H1 (cell line): ENCODE measurements at regions not wholly inside any gene's neighbourhood (a gene's known extent, or its start where the extent isn't known, plus 50 kb on each side); places are given as distances from the start of the nearest gene placed in this dataset.

Experiments used
- CTCF ChIA-PET: fragments of 300-600 bp; sonication (Branson Sonifier 250); formaldehyde crosslinking; loops from one replicate; lab custom pipeline; 2021; ENCODE audit not compliant: partially characterized antibody; lab: Charles Lee
- POLR2A ChIA-PET: fragments of 300-600 bp; sonication (Branson Sonifier 250); formaldehyde crosslinking; loops from one replicate; lab custom pipeline; 2021; ENCODE audit warnings: inconsistent platforms; ENCODE audit not compliant: partially characterized antibody; lab: Charles Lee
- DNase-seq, 2 experiments: peaks; one replicate each; pipeline versions ENCODE4 v3.0.0 to v3.0.0-alpha.2; 2010 to 2022; ENCODE audit warnings: low spot score in 2 of 2, low read depth in 1 of 2, mixed read lengths in 1 of 2
- FAIRE-seq: peaks from 2 replicates; lab custom pipeline; 2011; peaks lifted over from hg19 to GRCh38; lab: Jason Lieb, UNC
- H2AFZ ChIP-seq: 2 replicates; pipeline ENCODE4 v1.8.1; 2012; ENCODE audit warnings: low read length, inconsistent platforms
- H2AK5ac ChIP-seq: 2 replicates; pipeline ENCODE4 v1.6.1; 2013; ENCODE audit warnings: low read depth, low read length
- H2BK120ac ChIP-seq: replicated peaks from 2 replicates; pipeline ENCODE3; 2013; ENCODE audit warnings: low read depth, low read length, inconsistent platforms
- H2BK12ac ChIP-seq: 2 replicates; pipeline ENCODE4 v1.6.1; 2013; ENCODE audit warnings: low read depth, low read length
- H2BK15ac ChIP-seq: 2 replicates; pipeline ENCODE4 v1.6.1; 2013; ENCODE audit warnings: low read length
- H2BK20ac ChIP-seq: 2 replicates; pipeline ENCODE4 v1.6.1; 2013; ENCODE audit warnings: low read length
- H2BK5ac ChIP-seq: 2 replicates; pipeline ENCODE4 v1.6.1; 2013; ENCODE audit warnings: low read depth, low read length
- H3K14ac ChIP-seq: 2 replicates; pipeline ENCODE4 v1.6.1; 2013; ENCODE audit warnings: inconsistent platforms; ENCODE audit not compliant: insufficient read length
- H3K18ac ChIP-seq: 2 replicates; pipeline ENCODE4 v1.6.1; 2013; ENCODE audit warnings: low read length; ENCODE audit errors: extremely low read depth
- H3K23ac ChIP-seq: 2 replicates; pipeline ENCODE4 v1.6.1; 2013; ENCODE audit warnings: inconsistent platforms; ENCODE audit not compliant: insufficient read length
- H3K23me2 ChIP-seq: 2 replicates; pipeline ENCODE4 v1.6.1; 2013; ENCODE audit warnings: low read depth, low read length
- H3K27ac ChIP-seq: 2 replicates; pipeline ENCODE4 v1.6.1; 2011; ENCODE audit warnings: low read depth, low read length, inconsistent platforms
- H3K27me3 ChIP-seq, 4 experiments: replicated peaks in 1 of 4; 1 replicate in 1 of 4; 2 replicates in 3 of 4; pipeline versions ENCODE4 v1.6.1 to v1.8.1; 2011 to 2013; ENCODE audit warnings: low read length in 3 of 4, mild to moderate bottlenecking in 3 of 4, inconsistent platforms in 2 of 4, mixed read lengths in 2 of 4, moderate library complexity in 1 of 4; ENCODE audit not compliant: control insufficient read depth in 3 of 4, insufficient read depth in 3 of 4; ENCODE audit errors: extremely low read depth in 1 of 4
- H3K36me3 ChIP-seq, 4 experiments: 2 replicates each; pipeline versions ENCODE4 v1.6.1 to v1.8.1; 2011 to 2013; ENCODE audit warnings: mild to moderate bottlenecking in 4 of 4, low read length in 3 of 4, moderate library complexity in 2 of 4, control low read depth in 1 of 4, inconsistent platforms in 1 of 4; ENCODE audit not compliant: insufficient read depth in 4 of 4, control insufficient read depth in 2 of 4
- H3K4ac ChIP-seq: replicated peaks from 2 replicates; pipeline ENCODE3; 2013; ENCODE audit warnings: low read length, low read depth, mixed read lengths, inconsistent platforms; ENCODE audit not compliant: insufficient read length
- H3K4me1 ChIP-seq, 4 experiments: replicated peaks in 1 of 4; 1 replicate in 1 of 4; 2 replicates in 3 of 4; pipeline versions ENCODE4 v1.6.1 to v1.8.1; 2011 to 2013; ENCODE audit warnings: low read length in 3 of 4, inconsistent platforms in 2 of 4, mixed read lengths in 1 of 4; ENCODE audit not compliant: insufficient read depth in 4 of 4, control insufficient read depth in 3 of 4
- H3K4me2 ChIP-seq, 2 experiments: 2 replicates each; pipeline versions ENCODE4 v1.6.1 to v1.8.1; 2011 to 2013; ENCODE audit warnings: low read depth in 2 of 2, low read length in 2 of 2, control low read depth in 1 of 2, inconsistent platforms in 1 of 2, mild to moderate bottlenecking in 1 of 2; ENCODE audit not compliant: insufficient read depth in 1 of 2
- H3K4me3 ChIP-seq, 4 experiments: fragments of 200-600, 300-600 bp in 1 of 4; sonication (generic), shearing (Covaris generic), sonication (Bioruptor Twin) in 1 of 4; 2 replicates each; pipeline versions ENCODE4 v1.5.1 to v1.8.1; 2011 to 2016; ENCODE audit warnings: low read length in 4 of 4, low read depth in 3 of 4, control low read depth in 2 of 4, inconsistent platforms in 2 of 4, mild to moderate bottlenecking in 2 of 4, mixed read lengths in 1 of 4, moderate library complexity in 1 of 4; ENCODE audit not compliant: insufficient read depth in 2 of 4; ENCODE audit errors: extremely low read depth in 1 of 4
- H3K56ac ChIP-seq: replicated peaks from 2 replicates; pipeline ENCODE3; 2013; ENCODE audit warnings: low read depth, mild to moderate bottlenecking, mixed read lengths, low read length, inconsistent platforms; ENCODE audit not compliant: insufficient read length
- H3K79me1 ChIP-seq: 2 replicates; pipeline ENCODE4 v1.6.1; 2013; ENCODE audit warnings: low read depth, low read length, control low read depth
- H3K79me2 ChIP-seq, 2 experiments: 2 replicates each; pipeline versions ENCODE4 v1.6.1 to v1.8.1; 2012 to 2013; ENCODE audit warnings: low read length in 2 of 2, mild to moderate bottlenecking in 2 of 2, inconsistent platforms in 1 of 2; ENCODE audit not compliant: insufficient read depth in 2 of 2, control insufficient read depth in 1 of 2
- H3K9ac ChIP-seq, 4 experiments: replicated peaks in 1 of 4; 1 replicate in 1 of 4; 2 replicates in 3 of 4; pipeline versions ENCODE4 v1.6.1 to v1.8.1; 2011 to 2013; ENCODE audit warnings: low read depth in 3 of 4, low read length in 3 of 4, control low read depth in 2 of 4, mild to moderate bottlenecking in 2 of 4, moderate library complexity in 2 of 4, inconsistent platforms in 1 of 4; ENCODE audit errors: extremely low read depth in 1 of 4
- H3K9me3 ChIP-seq, 2 experiments: 2 replicates each; pipeline versions ENCODE4 v1.6.1 to v1.8.1; 2012 to 2013; ENCODE audit warnings: mild to moderate bottlenecking in 2 of 2, moderate library complexity in 2 of 2, control low read depth in 1 of 2, inconsistent platforms in 1 of 2, low read depth in 1 of 2, low read length in 1 of 2, mixed read lengths in 1 of 2; ENCODE audit not compliant: insufficient read depth in 2 of 2
- H4K20me1 ChIP-seq, 2 experiments: replicated peaks in 1 of 2; 2 replicates each; pipeline versions ENCODE3 to v1.8.1; 2011 to 2013; ENCODE audit warnings: inconsistent platforms in 2 of 2, low read length in 2 of 2, mild to moderate bottlenecking in 1 of 2; ENCODE audit not compliant: insufficient read depth in 2 of 2, control insufficient read depth in 1 of 2
- H4K5ac ChIP-seq: 2 replicates; pipeline ENCODE4 v1.6.1; 2013; ENCODE audit warnings: low read length, low read depth, mixed read lengths, inconsistent platforms; ENCODE audit not compliant: insufficient read length
- H4K8ac ChIP-seq: 2 replicates; pipeline ENCODE4 v1.8.0; 2013; ENCODE audit warnings: mild to moderate bottlenecking, moderate library complexity, low read length, inconsistent platforms; ENCODE audit not compliant: insufficient read depth; ENCODE audit errors: extremely low read depth
- H4K91ac ChIP-seq: replicated peaks from 2 replicates; pipeline ENCODE3; 2013; ENCODE audit warnings: low read length, mixed read lengths, inconsistent platforms; ENCODE audit not compliant: insufficient read length
- CBX5 ChIP-seq: fragments of 300-800, 300-1000 bp; sonication (generic); IDR thresholded peaks from 2 replicates; pipeline ENCODE4 v1.7.1; 2016; ENCODE audit warnings: antibody characterized with exemption, low read length, low read depth
- HDAC2 ChIP-seq, 2 experiments: fragments of 300-600 bp in 1 of 2; sonication (generic) in 1 of 2; IDR thresholded peaks; 2 replicates each; pipeline ENCODE4 v1.6.1; 2011 to 2012; ENCODE audit warnings: low read depth in 2 of 2, low read length in 2 of 2, mild to moderate bottlenecking in 2 of 2, moderate library complexity in 2 of 2, borderline replicate concordance in 1 of 2, inconsistent platforms in 1 of 2
- KDM4A ChIP-seq: IDR thresholded peaks from one replicate; pipeline ENCODE4 v1.7.1; 2012; ENCODE audit warnings: low read depth, mild to moderate bottlenecking, moderate library complexity, low read length, inconsistent platforms; ENCODE audit not compliant: severe bottlenecking
- POLR2A ChIP-seq, 2 experiments: IDR thresholded peaks; 1 replicate in 1 of 2; 2 replicates in 1 of 2; pipeline ENCODE4 v1.6.1; 2011; ENCODE audit warnings: low read depth in 2 of 2, low read length in 2 of 2, mild to moderate bottlenecking in 2 of 2; ENCODE audit errors: control extremely low read depth in 1 of 2
- SIRT6 ChIP-seq: IDR thresholded peaks from one replicate; pipeline ENCODE4 v1.7.1; 2012; ENCODE audit warnings: low read length, inconsistent platforms
- TBP ChIP-seq: IDR thresholded peaks from 2 replicates; pipeline ENCODE4 v1.6.1; 2011; ENCODE audit warnings: low read depth, low read length, improper control_type of control experiment
- WGBS, 2 experiments: shearing (Covaris generic) in 1 of 2; methylation state at CpG; one replicate each; pipeline versions ENCODE4 v1.1.6 to v1.1.7; 2013 to 2015; ENCODE audit warnings: low lambda C conversion rate in 2 of 2, mixed read lengths in 2 of 2, inconsistent platforms in 1 of 2, low coverage in 1 of 2, missing lambda C conversion rate in 1 of 2; ENCODE audit not compliant: insufficient replicate concordance in 2 of 2, insufficient coverage in 1 of 2, insufficient read length in 1 of 2; ENCODE audit errors: extremely low coverage in 1 of 2, missing lambda C conversion rate in 1 of 2; 5-methylcytosine and 5-hydroxymethylcytosine counted together
- TF ChIP-seq, protein P1 (sequence below): IDR thresholded peaks from 2 replicates; pipeline ENCODE4 v1.6.1; 2011; ENCODE audit warnings: low read depth, mild to moderate bottlenecking, low read length; ENCODE audit not compliant: insufficient read depth
- TF ChIP-seq, protein P2 (sequence below): IDR thresholded peaks from 2 replicates; pipeline ENCODE4 v1.6.1; 2012; ENCODE audit warnings: low read length, inconsistent platforms
- TF ChIP-seq, protein P3 (sequence below): IDR thresholded peaks from 2 replicates; pipeline ENCODE4 v1.6.1; 2012; ENCODE audit warnings: inconsistent platforms

DNA sequence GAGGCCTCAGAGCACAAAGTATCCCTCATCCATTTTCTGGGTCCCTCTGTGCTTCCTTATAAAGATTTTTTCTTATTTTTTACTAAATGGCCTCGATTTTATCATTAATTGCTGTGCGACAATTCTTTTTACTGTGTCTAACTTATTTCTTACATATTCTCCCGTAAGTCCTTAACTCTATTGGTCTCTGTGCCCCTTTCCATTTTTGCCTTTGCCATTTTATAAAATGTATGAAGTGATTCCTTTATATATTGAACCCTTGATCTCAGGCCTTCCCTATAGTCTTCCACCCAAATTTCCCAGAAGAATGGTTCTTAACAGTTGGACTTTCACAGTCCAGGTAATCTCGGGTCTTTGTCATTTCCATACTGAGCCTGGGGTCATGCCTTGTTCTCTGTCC is 55.0 kb upstream of the ESRRB start:
- FAIRE-seq (no peak), DNase-seq (no peak)
- Histone ChIP-seq H3K27ac (no peak overlapping the region), H3K4me3 (no peak overlapping the region), H2AFZ (no peak overlapping the region), H3K23me2 (no peaks in the 10 kb centered on the region; the same call in 1 of the 2 replicates), H4K5ac (no peak overlapping the region), H2BK15ac (no peak overlapping the region), H4K20me1 (no peaks in the 10 kb centered on the region), H3K18ac (no peak overlapping the region), H3K23ac (no peak overlapping the region), H3K79me2 (no peaks in the 10 kb centered on the region; a peak in 1 of 4 replicates), H4K8ac (no peak overlapping the region), H2BK12ac (no peak overlapping the region), H3K4ac (no peak overlapping the region), H3K27me3 (peaks cover 0 to 1% (median under 1%) of the 10 kb centered on the region in 4 experiments; a peak in 3 of 7 replicates), H2BK120ac (no peak overlapping the region), H3K9me3 (no peaks in the 10 kb centered on the region), H3K14ac (no peak overlapping the region), H4K91ac (no peak overlapping the region), H3K36me3 (no peaks in the 10 kb centered on the region), H3K4me1 (peaks cover 0 to 5% (median under 1%) of the 10 kb centered on the region in 4 experiments; a peak in 1 of 7 replicates), H3K79me1 (no peaks in the 10 kb centered on the region), H3K56ac (no peak overlapping the region), H3K4me2 (no peak overlapping the region), H2BK5ac (no peak overlapping the region), H3K9ac (no peak overlapping the region), H2AK5ac (no peak overlapping the region), H2BK20ac (no peak overlapping the region)
- ChIA-PET CTCF (no interaction called here), POLR2A (no interaction called here)
- TF ChIP-seq TBP (no peak), POLR2A (IDR thresholded peaks at IDR 0.05; ENCODE audit: control extremely low read depth in 1 of 2, low read depth in 2 of 2, low read length in 2 of 2) (no peak), KDM4A (no peak), HDAC2 (IDR thresholded peaks at IDR 0.05; ENCODE audit: borderline replicate concordance in 1 of 2, low read depth in 2 of 2, low read length in 2 of 2) (no peak), SIRT6 (no peak), CBX5 (no peak)
- TF ChIP-seq, protein P1, sequence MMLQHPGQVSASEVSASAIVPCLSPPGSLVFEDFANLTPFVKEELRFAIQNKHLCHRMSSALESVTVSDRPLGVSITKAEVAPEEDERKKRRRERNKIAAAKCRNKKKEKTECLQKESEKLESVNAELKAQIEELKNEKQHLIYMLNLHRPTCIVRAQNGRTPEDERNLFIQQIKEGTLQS = no peak
- TF ChIP-seq, protein P2, sequence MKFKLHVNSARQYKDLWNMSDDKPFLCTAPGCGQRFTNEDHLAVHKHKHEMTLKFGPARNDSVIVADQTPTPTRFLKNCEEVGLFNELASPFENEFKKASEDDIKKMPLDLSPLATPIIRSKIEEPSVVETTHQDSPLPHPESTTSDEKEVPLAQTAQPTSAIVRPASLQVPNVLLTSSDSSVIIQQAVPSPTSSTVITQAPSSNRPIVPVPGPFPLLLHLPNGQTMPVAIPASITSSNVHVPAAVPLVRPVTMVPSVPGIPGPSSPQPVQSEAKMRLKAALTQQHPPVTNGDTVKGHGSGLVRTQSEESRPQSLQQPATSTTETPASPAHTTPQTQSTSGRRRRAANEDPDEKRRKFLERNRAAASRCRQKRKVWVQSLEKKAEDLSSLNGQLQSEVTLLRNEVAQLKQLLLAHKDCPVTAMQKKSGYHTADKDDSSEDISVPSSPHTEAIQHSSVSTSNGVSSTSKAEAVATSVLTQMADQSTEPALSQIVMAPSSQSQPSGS = no peak
- TF ChIP-seq, protein P3, sequence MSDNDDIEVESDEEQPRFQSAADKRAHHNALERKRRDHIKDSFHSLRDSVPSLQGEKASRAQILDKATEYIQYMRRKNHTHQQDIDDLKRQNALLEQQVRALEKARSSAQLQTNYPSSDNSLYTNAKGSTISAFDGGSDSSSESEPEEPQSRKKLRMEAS = no peak
- 88% methylated on average over 4 of the region's 4 CpGs; no CpG with 5 or more reads in 1 of the 2 experiments for WGBS, 2 experiments
